Left cardiac atrium (tissue), 4 donors: ENCODE measurements at regions not wholly inside any gene's neighbourhood (a gene's known extent, or its start where the extent isn't known, plus 50 kb on each side); places are given as distances from the start of the nearest gene placed in this dataset.
A peak's percentile ranks its signal among the peaks of the same experiment; 100 is the strongest.
"Not testable (repeated sequence)": the region's sequence is repeated elsewhere in the genome, so short reads cannot be mapped to it uniquely, and the experiment has no call there.

Source experiments
- ATAC-seq, 2 donors: fragments of 200-7000 bp; cut with Tn5 transposase; one replicate each; pipeline ENCODE4 v1.9.1; 2020; ENCODE audit warnings: mild to moderate bottlenecking in 2 of 2, moderate library complexity in 2 of 2
- DNase-seq: peaks from one replicate; pipeline ENCODE4 v3.0.0-alpha.2; 2020
- intact Hi-C, 2 donors: fragments of 100-400 bp; cut with DNase I; formaldehyde crosslinking; loops; one replicate each; pipeline versions ENCODE4 v1.14.1 to v1.15.1; 2022 to 2023
- donor health status: DM: no; HTN: yes; CAD: no.
- donor health status: DM: no; HTN: yes; CAD: no; lungs with severe emphysema.
- donor health status: DM: yes; HTN: yes; CAD: no.
- donor health status: Dilated cardiomyopathy.

- intact Hi-C loops: no loop called here
- ATAC-seq (no peak), DNase-seq (no peak)
Measured at GRCh38 chr21:18118566-18118965, 126.1 kb upstream of the CHODL start.

GRCh38 chr21:18117176-18117575 lies 127.5 kb upstream of the CHODL start:
- ATAC-seq: no peak
- intact Hi-C loops: no loop called here
- DNase-seq: no peak

GRCh38 chr21:18114810-18115209 lies 129.8 kb upstream of the CHODL start:
- ATAC-seq (peak in 1 of 2 donors; percentile 53), DNase-seq (no peak)
- intact Hi-C loops: no loop called here

GRCh38 chr21:18104802-18105201 lies 139.8 kb upstream of the CHODL start:
- no peak for DNase-seq
- ATAC-seq: no peak
- intact Hi-C loops: no loop called here

GRCh38 chr21:18096413-18096812 lies 148.2 kb upstream of the CHODL start:
- DNase-seq, intact Hi-C loops, ATAC-seq: not testable (repeated sequence)

GRCh38 chr21:18089786-18090185 lies 154.8 kb upstream of the CHODL start:
- ATAC-seq (no peak), DNase-seq (no peak)
- intact Hi-C loops: no loop called here

GRCh38 chr21:18070392-18070791 lies 174.2 kb upstream of the CHODL start:
- ATAC-seq (no peak), DNase-seq (no peak)
- intact Hi-C loops: no loop called here

DNA sequence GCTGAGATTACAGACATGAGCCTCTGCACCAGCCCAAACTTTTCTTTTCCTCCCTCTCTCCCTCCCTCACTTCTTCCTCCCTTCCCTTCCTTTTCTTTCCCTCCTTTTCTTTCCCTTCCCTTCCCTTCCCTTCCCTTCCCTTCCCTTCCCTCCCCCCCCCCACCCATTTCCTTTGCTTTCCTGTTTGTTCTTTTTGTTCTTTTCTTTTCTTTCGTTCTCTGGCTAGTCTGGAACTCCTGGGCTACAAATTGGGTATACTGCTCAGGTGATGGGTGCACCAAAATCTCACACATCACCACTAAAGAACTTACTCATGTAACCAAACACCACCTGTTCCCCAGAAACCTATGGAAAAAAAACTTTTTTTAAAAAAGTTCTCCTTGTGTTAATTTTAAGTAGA lies 174.8 kb upstream of the CHODL start:
- intact Hi-C loops: no loop called here
- ATAC-seq (no peak), DNase-seq (no peak)

- DNase-seq: no peak
- no peak for ATAC-seq
Measured at GRCh38 chr21:18060402-18060801, 184.2 kb upstream of the CHODL start.

DNA sequence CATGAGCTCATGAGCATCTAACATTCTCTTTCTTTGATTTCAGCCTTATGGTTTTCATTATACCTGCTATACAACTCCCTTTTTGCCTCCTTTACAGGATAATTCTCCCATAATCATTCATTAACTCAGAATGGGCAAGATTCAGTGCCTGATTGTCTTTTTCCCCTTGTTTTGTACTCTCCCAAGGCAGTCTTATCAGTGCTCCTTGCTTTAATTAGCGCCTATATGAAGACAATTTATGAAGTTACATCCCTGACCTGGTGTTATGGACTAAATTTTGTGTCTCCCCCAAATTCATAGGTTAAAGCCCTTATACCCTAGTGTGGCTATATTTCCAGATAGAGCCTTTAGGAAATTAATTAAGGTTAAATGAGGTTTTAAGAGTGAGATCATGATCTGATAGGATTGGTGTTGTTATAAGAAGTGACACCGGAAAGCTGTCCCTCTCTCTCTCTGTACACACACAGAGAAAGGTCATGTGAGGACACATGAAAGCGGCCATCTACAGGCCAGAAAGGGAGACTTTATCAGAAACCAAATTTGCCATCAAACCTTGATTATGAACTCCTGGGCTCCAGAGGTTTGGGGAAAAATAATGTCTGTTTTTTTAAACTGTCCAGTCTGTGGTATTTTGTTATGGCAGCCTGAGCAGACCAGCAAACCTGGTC lies 185.8 kb upstream of the CHODL start:
- DNase-seq (no peak), ATAC-seq (no peak)
- intact Hi-C loops: no loop called here

More at GRCh38 chr21:18060402-18060801, 184.2 kb upstream of the CHODL start:
- intact Hi-C loops: no loop called here

- intact Hi-C loops: no loop called here
- no peak for ATAC-seq
- no peak for DNase-seq
Measured at GRCh38 chr21:18053151-18053550, 191.5 kb upstream of the CHODL start.

DNA sequence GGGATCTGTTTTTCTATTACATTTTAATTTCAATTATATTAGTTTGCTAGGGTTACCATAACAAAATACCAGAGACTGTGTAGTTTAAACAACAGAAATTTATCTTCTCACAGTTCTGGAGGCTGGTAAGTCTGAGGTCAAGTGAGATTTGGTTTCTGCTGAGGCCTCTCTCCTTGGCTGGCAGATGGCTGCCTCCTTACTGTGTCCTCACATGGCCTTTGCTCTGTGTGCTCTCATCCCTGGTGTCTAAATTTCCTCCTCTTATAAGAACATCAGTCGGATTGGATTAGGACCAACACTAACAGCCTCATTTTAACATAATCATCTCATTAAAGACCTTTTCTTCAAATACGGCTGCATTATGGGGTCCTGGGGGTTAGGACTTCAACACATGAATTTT lies 195.2 kb upstream of the CHODL start:
- ATAC-seq (no peak), DNase-seq (no peak)
- intact Hi-C loops: no loop called here

DNA sequence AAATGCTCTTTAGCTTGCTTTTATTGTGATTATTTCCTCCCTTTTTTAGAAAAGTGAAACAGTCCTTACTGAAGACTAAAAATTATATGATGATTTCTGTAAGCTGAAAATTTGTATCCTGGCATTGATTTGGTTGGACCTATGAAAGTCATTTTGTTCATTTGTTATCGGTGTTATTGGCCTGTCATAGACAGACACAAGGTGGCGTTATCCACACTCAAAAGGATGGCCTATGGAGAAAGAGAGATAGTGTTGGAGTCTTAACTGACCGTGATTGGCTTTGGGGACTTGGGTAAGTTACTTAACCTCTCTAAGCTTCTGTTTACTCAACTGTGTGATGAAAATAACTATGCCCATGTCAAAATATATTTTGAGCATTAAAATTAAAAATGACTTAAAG lies 203.6 kb upstream of the CHODL start:
- ATAC-seq (peak in 1 of 2 donors; percentile 57), DNase-seq (no peak)
- intact Hi-C loops: no loop called here

GRCh38 chr21:18030248-18030647 lies 211.1 kb upstream of the C21orf91 start:
- ATAC-seq: no peak
- DNase-seq: no peak
- intact Hi-C loops: no loop called here

DNA sequence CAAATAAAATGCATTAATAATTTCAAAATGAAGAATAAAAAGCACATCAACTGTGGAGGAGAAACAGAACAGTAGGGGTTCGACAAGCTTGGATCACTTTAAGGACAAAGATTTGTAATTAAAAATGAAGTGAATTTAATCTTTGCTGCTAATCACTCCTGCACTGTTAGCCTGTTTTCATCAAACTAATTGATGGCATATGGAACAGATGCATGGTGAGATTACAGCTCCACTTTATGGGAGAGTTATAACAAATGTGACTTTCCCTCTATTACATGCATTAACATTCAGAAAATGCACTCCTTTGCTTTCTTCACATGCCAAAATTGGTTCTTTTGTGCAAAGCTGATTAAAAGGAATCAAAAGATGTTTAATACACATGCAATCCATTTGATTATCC lies 207.2 kb upstream of the C21orf91 start:
- ATAC-seq (no peak), DNase-seq (no peak)
- intact Hi-C loops: no loop called here

DNA sequence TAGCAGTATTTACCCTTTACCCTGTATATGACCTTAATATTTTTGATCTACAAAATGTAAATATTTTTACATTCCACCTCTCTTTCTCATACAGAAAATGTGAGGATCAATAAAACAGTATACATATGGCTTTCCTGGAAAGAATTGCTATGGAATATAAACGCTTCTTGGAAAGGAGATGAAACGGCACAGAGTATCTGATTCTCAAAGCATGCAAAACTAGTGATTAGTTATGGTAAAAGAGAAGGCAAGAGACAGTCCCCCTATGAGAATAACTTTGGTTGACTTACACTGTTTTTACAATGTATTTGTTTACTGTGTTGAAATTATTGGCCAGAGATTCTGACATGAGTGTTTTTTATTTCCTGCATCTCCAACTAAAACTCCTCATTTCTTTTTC lies 204.6 kb upstream of the C21orf91 start:
- intact Hi-C loops: no loop called here
- ATAC-seq (no peak), DNase-seq (no peak)

DNA sequence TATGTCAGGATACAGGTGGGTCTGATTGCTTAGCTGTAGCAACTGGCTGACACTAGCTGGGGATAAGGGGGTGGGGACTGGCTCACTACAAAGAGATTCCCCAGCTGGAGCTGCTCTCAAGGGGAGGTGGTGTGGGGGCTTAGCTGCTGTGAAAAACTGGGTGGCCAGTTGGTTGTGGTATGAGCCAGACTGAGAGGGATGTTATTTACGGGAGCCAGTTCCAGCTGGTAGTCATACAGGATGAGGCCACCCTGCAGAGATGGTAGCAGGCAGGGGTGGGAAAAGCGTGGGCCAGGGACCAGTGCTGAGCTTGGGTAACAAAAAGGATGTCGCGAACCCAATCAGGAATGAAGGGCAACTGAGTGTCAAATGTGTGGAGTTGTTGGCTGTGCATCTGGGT lies 204.0 kb upstream of the C21orf91 start:
- intact Hi-C loops: no loop called here
- DNase-seq: no peak
- ATAC-seq: no peak

DNA sequence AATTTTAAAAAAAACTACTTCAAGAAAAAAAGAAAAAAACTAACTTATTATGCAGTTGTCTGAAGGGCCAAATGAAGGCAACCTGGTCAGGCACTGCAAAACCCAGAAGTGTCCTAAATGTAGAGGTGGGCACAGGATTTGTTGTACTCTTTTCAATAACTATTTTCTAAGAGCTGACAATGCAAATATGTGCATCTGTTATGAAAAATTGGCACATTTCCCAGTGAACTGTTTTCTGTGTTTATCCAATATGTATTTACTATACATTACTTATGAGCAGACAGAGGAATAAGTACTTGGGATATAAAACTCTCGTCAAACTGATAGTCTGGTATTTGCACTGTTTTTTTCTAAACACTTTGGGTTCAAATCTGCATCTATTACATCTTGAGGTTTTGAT lies 188.0 kb upstream of the C21orf91 start:
- no peak for ATAC-seq
- intact Hi-C loops: no loop called here
- no peak for DNase-seq

GRCh38 chr21:18006691-18007090 lies 187.5 kb upstream of the C21orf91 start:
- intact Hi-C loops: no loop called here
- ATAC-seq: no peak
- DNase-seq: no peak

DNA sequence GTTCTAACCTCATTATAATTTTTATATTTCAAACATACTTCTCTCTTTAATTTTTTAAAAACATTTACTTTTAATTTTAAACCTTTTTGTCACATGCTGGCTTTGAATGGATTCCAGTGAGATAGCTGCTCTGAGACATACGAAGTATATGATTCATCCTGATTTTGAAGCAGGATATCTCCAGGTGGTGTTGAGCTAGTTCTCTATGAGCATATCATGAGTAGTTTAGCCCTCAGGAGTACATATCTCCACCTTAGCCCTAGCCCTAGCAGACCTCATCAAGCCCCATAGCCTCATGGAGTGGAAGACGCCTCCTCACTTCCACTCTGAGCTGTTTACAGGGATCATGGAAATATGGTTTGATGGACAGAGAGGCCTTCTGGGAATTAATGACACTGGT lies 183.2 kb upstream of the C21orf91 start:
- intact Hi-C loops: no loop called here
- ATAC-seq (no peak), DNase-seq (no peak)

- intact Hi-C loops: no loop called here
- ATAC-seq (peak in 1 of 2 donors; percentile 67), DNase-seq (no peak)
Measured at GRCh38 chr21:18000981-18001686, 182.0 kb upstream of the C21orf91 start.
